Mesendoderm (in vitro differentiated cells): ENCODE measurements at regions not wholly inside any gene's neighbourhood (a gene's known extent, or its start where the extent isn't known, plus 50 kb on each side); places are given as distances from the start of the nearest gene placed in this dataset.

ENCODE experiments used
- DNase-seq: peaks from one replicate; pipeline ENCODE4 v3.0.0; 2013
- H2AK5ac ChIP-seq: 2 replicates; pipeline ENCODE4 v1.6.1; 2013; ENCODE audit warnings: low read length, inconsistent platforms
- H2BK120ac ChIP-seq: 2 replicates; pipeline ENCODE4 v1.6.1; 2013; ENCODE audit warnings: low read depth, mild to moderate bottlenecking, low read length, moderate library complexity, mixed read lengths
- H2BK15ac ChIP-seq: replicated peaks from 2 replicates; pipeline ENCODE4 v1.6.1; 2013; ENCODE audit warnings: low read depth, mild to moderate bottlenecking, moderate library complexity
- H2BK5ac ChIP-seq: 2 replicates; pipeline ENCODE4 v1.6.1; 2013; ENCODE audit warnings: low read length, inconsistent platforms
- H3K18ac ChIP-seq: 2 replicates; pipeline ENCODE4 v1.6.1; 2013; ENCODE audit warnings: mild to moderate bottlenecking, low read length, mixed read lengths
- H3K23ac ChIP-seq: one replicate; pipeline ENCODE4 v1.6.1; 2013; ENCODE audit warnings: low read length
- H3K27ac ChIP-seq: 2 replicates; pipeline ENCODE4 v1.5.1; 2013; ENCODE audit warnings: low read depth, mild to moderate bottlenecking, inconsistent platforms, low read length, moderate library complexity
- H3K27me3 ChIP-seq: 2 replicates; pipeline ENCODE4 v1.6.1; 2013; ENCODE audit warnings: low read length, control low read depth, mild to moderate bottlenecking, inconsistent platforms; ENCODE audit not compliant: insufficient read depth, poor library complexity
- H3K36me3 ChIP-seq: 2 replicates; pipeline ENCODE4 v1.6.1; 2013; ENCODE audit warnings: low read length, inconsistent platforms; ENCODE audit not compliant: control insufficient read depth, insufficient read depth
- H3K4ac ChIP-seq: one replicate; pipeline ENCODE4 v1.6.1; 2013; ENCODE audit warnings: low read depth, mild to moderate bottlenecking, low read length, moderate library complexity
- H3K4me1 ChIP-seq: 2 replicates; pipeline ENCODE4 v1.6.1; 2013; ENCODE audit warnings: low read depth, low read length, inconsistent platforms; ENCODE audit not compliant: control insufficient read depth
- H3K4me2 ChIP-seq: 2 replicates; pipeline ENCODE4 v1.6.1; 2013; ENCODE audit warnings: low read length
- H3K4me3 ChIP-seq: 2 replicates; pipeline ENCODE4 v1.5.1; 2013; ENCODE audit warnings: mild to moderate bottlenecking, low read length
- H3K56ac ChIP-seq: one replicate; pipeline ENCODE4 v1.6.1; 2013; ENCODE audit warnings: low read length
- H3K79me1 ChIP-seq: 2 replicates; pipeline ENCODE4 v1.6.1; 2013; ENCODE audit warnings: low read length, inconsistent platforms
- H3K79me2 ChIP-seq: 2 replicates; pipeline ENCODE4 v1.6.1; 2013; ENCODE audit warnings: mild to moderate bottlenecking, low read length; ENCODE audit not compliant: control insufficient read depth, insufficient read depth
- H3K9ac ChIP-seq: 2 replicates; pipeline ENCODE4 v1.6.1; 2013; ENCODE audit warnings: low read length, inconsistent platforms
- H4K5ac ChIP-seq: one replicate; pipeline ENCODE4 v1.6.1; 2013; ENCODE audit warnings: low read length
- H4K8ac ChIP-seq: one replicate; pipeline ENCODE4 v1.6.1; 2013; ENCODE audit warnings: low read depth, mild to moderate bottlenecking, control low read depth, low read length, moderate library complexity
- WGBS: extraction: QIAGEN DNeasy Blood & Tissue Kit; methylation state at CpG from one replicate; pipeline ENCODE4 v1.1.7; 2013; ENCODE audit warnings: low lambda C conversion rate, missing lambda C conversion rate; ENCODE audit not compliant: insufficient coverage; ENCODE audit errors: extremely low coverage; 5-methylcytosine and 5-hydroxymethylcytosine counted together

DNA sequence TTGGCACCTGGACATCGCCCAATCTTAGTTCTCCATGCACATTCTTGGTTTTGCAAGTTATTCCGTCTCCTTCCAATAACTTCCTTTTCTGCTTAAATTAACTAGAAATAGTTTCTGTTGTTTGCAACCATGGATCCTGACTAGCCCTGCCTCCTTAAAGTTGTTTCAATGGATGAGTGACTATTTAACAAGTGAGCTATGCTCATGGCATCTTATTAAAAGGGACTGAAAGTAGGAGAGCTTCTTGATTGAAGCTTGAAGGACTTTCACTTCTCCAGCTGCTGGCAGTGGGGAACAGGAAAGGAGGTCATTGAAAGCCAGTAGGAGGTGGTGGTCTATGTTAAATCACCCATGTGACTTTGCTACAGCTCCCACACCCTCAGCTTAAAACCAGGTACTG, 466.8 kb downstream of the ARHGEF28 start:
- H3K18ac ChIP-seq: no peak overlapping the region
- no peaks in the 10 kb centered on the region for H3K79me1 ChIP-seq
- no peak overlapping the region for H2BK15ac ChIP-seq
- H4K8ac ChIP-seq: no peak overlapping the region
- no peak overlapping the region for H3K9ac ChIP-seq
- no peak overlapping the region for H3K23ac ChIP-seq
- no peaks in the 10 kb centered on the region for H3K79me2 ChIP-seq
- no peaks in the 10 kb centered on the region for H3K27me3 ChIP-seq
- H4K5ac ChIP-seq: no peak overlapping the region
- H3K36me3 ChIP-seq: no peaks in the 10 kb centered on the region
- no peak overlapping the region for H3K56ac ChIP-seq
- no peak overlapping the region for H2BK120ac ChIP-seq
- H3K4ac ChIP-seq: no peak overlapping the region
- WGBS: no CpG with 5 or more reads among the region's 2 CpGs
- H3K4me3 ChIP-seq: no peak overlapping the region
- H2AK5ac ChIP-seq: no peak overlapping the region
- no peaks in the 10 kb centered on the region for H3K4me1 ChIP-seq
- no peak overlapping the region for H3K27ac ChIP-seq
- H2BK5ac ChIP-seq: no peak overlapping the region
- H3K4me2 ChIP-seq: no peak overlapping the region
- DNase-seq: no peak

DNA sequence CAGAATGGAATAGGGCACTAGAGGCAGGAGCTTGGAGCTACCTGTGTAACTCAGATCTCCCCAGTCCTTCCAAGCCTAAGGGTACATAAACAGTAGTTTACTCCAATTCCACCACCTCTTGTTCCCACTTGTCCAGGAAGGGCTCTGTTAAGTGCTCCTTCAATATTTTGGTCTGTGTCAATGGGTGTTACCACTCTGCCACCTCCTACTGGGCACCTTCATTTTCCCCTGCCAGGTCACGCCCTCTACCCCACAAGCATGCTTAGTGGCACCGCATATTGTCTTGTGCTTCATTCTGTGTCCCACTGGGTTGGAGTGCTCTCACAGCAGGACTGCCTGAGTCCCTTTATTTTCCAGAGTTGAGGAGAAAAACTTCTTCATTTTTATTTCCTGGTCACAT, 459.8 kb downstream of the ARHGEF28 start:
- Histone ChIP-seq H3K79me2 (no peaks in the 10 kb centered on the region), H2AK5ac (no peak overlapping the region), H3K4me3 (no peak overlapping the region), H3K27me3 (no peaks in the 10 kb centered on the region), H3K4me2 (no peak overlapping the region), H3K36me3 (no peaks in the 10 kb centered on the region), H3K23ac (no peak overlapping the region), H3K9ac (no peak overlapping the region), H2BK5ac (peak overlapping the region; percentile 4), H4K5ac (no peak overlapping the region), H3K56ac (no peak overlapping the region), H2BK15ac (no peak overlapping the region), H3K79me1 (no peaks in the 10 kb centered on the region), H3K4me1 (peaks cover 9% of the 10 kb centered on the region), H3K27ac (no peak overlapping the region), H2BK120ac (no peak overlapping the region), H3K18ac (peak overlapping the region; percentile 8), H3K4ac (no peak overlapping the region), H4K8ac (no peak overlapping the region)
- peak; percentile 27 for DNase-seq
- WGBS: no CpG with 5 or more reads among the region's 2 CpGs

DNA sequence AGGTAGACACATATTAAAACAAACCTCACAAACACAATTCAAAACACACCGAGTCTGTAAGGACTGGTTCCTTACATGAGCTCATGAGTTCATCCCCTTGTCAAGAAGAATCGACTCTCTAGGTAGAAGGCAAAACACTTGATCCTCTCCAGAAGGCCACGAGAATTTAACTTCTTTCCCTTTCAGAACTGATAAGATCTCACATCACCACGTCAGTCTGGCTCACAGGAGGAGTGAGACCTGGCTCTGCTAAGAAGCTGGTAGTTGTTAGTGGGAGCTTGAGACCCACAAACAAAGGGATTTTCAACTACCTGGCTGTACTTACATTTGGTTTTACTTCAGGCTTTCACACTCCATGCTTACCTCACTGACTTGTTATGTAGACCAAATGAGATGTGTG, 459.2 kb downstream of the ARHGEF28 start:
- Histone ChIP-seq H4K8ac (no peak overlapping the region), H2BK15ac (peak overlapping the region; percentile 14), H3K4me1 (peaks cover 9% of the 10 kb centered on the region), H2BK120ac (no peak overlapping the region), H3K79me1 (no peaks in the 10 kb centered on the region), H3K36me3 (no peaks in the 10 kb centered on the region), H3K79me2 (no peaks in the 10 kb centered on the region), H2BK5ac (peak overlapping the region; percentile 91), H3K56ac (peak overlapping the region; percentile 65), H3K27ac (no peak overlapping the region), H3K4ac (no peak overlapping the region), H2AK5ac (peak overlapping the region; percentile 79), H3K4me3 (no peak overlapping the region), H3K4me2 (no peak overlapping the region), H4K5ac (no peak overlapping the region), H3K18ac (no peak overlapping the region), H3K27me3 (no peaks in the 10 kb centered on the region), H3K23ac (no peak overlapping the region), H3K9ac (no peak overlapping the region)
- DNase-seq: peak; percentile 89
- WGBS: no CpG with 5 or more reads among the region's 4 CpGs

DNA sequence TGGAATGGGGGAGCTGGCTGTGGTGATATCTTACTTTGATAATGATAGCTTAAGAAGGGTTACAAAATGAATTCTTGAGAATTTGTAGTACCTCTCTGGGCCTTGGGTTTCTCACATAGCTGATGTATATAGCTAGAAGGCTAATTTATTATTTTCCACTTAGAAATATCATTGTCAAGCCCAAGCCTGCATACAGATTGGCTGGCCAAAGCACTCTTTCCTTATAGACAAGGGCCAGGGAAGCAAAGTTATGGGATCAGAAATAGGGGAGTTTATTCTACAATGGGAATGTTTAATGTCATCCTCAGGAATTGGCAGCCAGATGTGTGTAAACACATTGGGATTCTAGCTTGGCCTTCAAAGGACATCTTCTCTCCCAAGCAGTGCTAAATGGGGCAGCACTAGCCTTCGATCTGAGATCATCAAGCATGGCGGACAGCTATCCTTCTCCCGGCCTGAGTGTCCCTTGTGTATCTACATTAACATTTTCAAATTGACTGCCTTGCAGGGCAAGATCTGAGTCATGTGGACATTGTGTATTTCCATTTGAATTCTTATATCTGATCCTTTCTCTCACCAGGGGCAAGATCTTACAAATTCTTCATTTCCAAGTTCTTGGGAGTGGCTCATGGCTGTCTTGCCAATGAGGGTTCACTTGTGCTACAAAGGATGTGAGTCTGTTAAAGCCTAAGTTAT, 457.2 kb downstream of the ARHGEF28 start:
- H3K23ac ChIP-seq: no peak overlapping the region
- H3K56ac ChIP-seq: no peak overlapping the region
- H3K4ac ChIP-seq: no peak overlapping the region
- H3K79me2 ChIP-seq: no peaks in the 10 kb centered on the region
- DNase-seq: no peak
- H3K4me3 ChIP-seq: no peak overlapping the region
- H4K5ac ChIP-seq: no peak overlapping the region
- H3K4me2 ChIP-seq: no peak overlapping the region
- H2BK5ac ChIP-seq: peak overlapping the region; percentile 15
- H2BK15ac ChIP-seq: no peak overlapping the region
- H3K36me3 ChIP-seq: no peaks in the 10 kb centered on the region
- no peak overlapping the region for H3K9ac ChIP-seq
- H3K79me1 ChIP-seq: no peaks in the 10 kb centered on the region
- peaks cover 9% of the 10 kb centered on the region for H3K4me1 ChIP-seq
- peak overlapping the region; percentile 61 for H2AK5ac ChIP-seq
- H4K8ac ChIP-seq: no peak overlapping the region
- H3K18ac ChIP-seq: no peak overlapping the region
- H2BK120ac ChIP-seq: no peak overlapping the region
- no peaks in the 10 kb centered on the region for H3K27me3 ChIP-seq
- WGBS: no CpG with 5 or more reads among the region's 3 CpGs
- no peak overlapping the region for H3K27ac ChIP-seq

DNA sequence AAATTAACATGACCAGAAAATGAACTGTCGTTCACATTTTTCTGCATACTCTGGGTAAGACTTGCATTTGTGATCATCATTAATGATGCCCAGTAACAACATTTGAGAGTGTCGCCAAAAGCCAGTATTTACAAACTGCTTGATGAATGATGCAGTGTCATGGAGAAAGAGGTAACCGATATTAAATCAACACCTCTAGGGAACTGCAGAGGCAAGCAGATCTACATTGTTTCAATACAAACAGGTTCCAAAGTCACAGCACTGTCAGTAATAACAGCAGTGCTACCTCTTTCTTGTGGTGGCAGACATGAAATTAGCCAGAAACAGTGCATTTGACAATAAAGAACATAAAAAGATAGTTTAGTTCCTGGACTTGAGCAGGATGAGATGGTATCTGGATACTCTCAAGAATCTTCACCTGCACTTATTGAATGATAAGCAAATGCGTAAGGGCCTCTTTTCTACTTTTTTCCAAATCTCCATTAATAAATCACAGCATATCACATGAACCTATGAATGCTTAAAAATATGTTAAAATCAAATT, 456.6 kb downstream of the ARHGEF28 start:
- Histone ChIP-seq H3K27ac (no peak overlapping the region), H3K36me3 (no peaks in the 10 kb centered on the region), H2BK120ac (no peak overlapping the region), H3K9ac (no peak overlapping the region), H2BK15ac (no peak overlapping the region), H3K4me1 (peaks cover 9% of the 10 kb centered on the region), H3K27me3 (no peaks in the 10 kb centered on the region), H3K79me1 (no peaks in the 10 kb centered on the region), H2AK5ac (no peak overlapping the region), H4K8ac (no peak overlapping the region), H3K4me3 (no peak overlapping the region), H2BK5ac (no peak overlapping the region), H3K23ac (no peak overlapping the region), H3K18ac (no peak overlapping the region), H3K79me2 (no peaks in the 10 kb centered on the region), H3K56ac (no peak overlapping the region), H3K4ac (peak overlapping the region; percentile 43), H4K5ac (no peak overlapping the region), H3K4me2 (no peak overlapping the region)
- no peak for DNase-seq
- no CpG with 5 or more reads among the region's 4 CpGs for WGBS

DNA sequence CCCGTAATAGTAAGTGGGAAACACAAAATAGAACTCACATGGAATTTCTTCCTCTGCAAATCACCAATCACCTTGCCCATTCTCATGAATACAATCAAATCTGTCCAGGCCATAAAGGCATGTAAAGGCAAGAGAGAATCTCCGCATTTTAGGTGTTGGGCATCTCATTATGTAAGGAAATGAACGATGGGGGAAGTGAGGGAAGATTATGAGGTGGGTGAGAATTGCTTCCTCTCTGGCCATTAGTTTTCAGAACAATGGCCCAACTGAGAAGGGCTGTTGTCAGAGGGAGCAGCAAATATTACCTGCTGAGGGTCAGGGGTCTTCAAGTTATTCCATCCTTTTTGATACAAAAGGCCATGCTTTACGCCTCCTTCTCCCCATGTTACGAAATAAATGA, 455.1 kb downstream of the ARHGEF28 start:
- peaks cover 9% of the 10 kb centered on the region for H3K4me1 ChIP-seq
- no peak overlapping the region for H3K56ac ChIP-seq
- no peak overlapping the region for H4K5ac ChIP-seq
- no peak overlapping the region for H3K4ac ChIP-seq
- no peak overlapping the region for H3K4me3 ChIP-seq
- no peaks in the 10 kb centered on the region for H3K79me2 ChIP-seq
- no peaks in the 10 kb centered on the region for H3K36me3 ChIP-seq
- H3K23ac ChIP-seq: no peak overlapping the region
- H2AK5ac ChIP-seq: no peak overlapping the region
- H2BK5ac ChIP-seq: no peak overlapping the region
- H3K18ac ChIP-seq: no peak overlapping the region
- H3K9ac ChIP-seq: no peak overlapping the region
- H3K27me3 ChIP-seq: no peaks in the 10 kb centered on the region
- no peak overlapping the region for H3K4me2 ChIP-seq
- H3K27ac ChIP-seq: no peak overlapping the region
- WGBS: no CpG with 5 or more reads among the region's 5 CpGs
- no peak overlapping the region for H2BK15ac ChIP-seq
- DNase-seq: peak; percentile 53
- no peak overlapping the region for H2BK120ac ChIP-seq
- H4K8ac ChIP-seq: no peak overlapping the region
- no peaks in the 10 kb centered on the region for H3K79me1 ChIP-seq
